Stimulated activated CD4-positive, alpha-beta T cell treated with anti-CD3 and anti-CD28 coated beads, TNF-alpha, amount 100 ng/mL, for 24 hours (primary cell): ENCODE measurements at regions not wholly inside any gene's neighbourhood (a gene's known extent, or its start where the extent isn't known, plus 50 kb on each side); places are given as distances from the start of the nearest gene placed in this dataset.
"Not testable (repeated sequence)": the region's sequence is repeated elsewhere in the genome, so short reads cannot be mapped to it uniquely, and the experiment has no call there.

ENCODE experiments used
- DNase-seq, 3 experiments: peaks; one replicate each; pipeline ENCODE4 v3.0.0-alpha.2; 2020; ENCODE audit warnings: low read depth in 3 of 3

DNA sequence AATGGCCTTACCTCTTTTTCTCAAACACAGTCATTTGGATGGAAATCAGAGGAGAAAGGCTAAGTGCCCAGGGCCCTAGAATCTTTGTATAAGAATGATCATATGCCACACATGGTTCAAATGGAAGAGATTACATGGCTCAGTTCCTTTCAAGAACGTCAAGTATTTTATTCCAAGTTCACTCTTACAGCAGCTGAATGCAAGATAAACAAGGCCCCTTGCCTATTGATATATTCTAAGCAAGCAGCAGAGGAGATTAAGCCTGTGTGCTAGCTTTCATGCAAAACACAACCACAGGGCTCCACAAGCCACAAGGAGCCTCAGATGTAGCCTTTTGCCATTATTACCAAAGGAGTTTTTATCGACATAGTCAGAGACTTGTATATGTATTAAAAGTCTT, 55.3 kb upstream of the SLCO6A1 start:
- DNase-seq, result no peak

- DNase-seq, result no peak
Measured at GRCh38 chr5:102554728-102555127, 55.9 kb upstream of the SLCO6A1 start.

GRCh38 chr5:102561894-102562760, 63.3 kb upstream of the SLCO6A1 start:
- no peak for DNase-seq

- DNase-seq, result no peak
Measured at GRCh38 chr5:102570747-102571146, 71.9 kb upstream of the SLCO6A1 start.

GRCh38 chr5:102578362-102578761, 79.6 kb upstream of the SLCO6A1 start:
- no peak for DNase-seq

DNA sequence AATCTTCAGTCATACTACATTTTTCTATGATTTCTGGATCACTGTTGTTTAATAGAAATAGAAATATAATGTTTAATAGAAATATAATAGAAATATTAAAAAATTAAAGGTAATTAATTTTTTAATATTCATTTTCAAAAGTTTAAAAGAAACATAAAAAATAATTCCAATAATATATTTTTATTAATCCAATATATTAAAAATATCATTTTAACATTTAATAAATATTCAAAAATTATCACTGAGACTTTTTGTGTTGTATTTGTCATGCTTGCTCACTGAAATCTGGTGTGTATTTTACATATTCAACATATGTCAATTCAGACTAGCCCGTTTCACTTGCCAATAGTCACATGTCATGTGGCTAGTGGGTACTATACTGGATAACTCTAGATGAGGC, 80.6 kb upstream of the SLCO6A1 start:
- no peak for DNase-seq

DNA sequence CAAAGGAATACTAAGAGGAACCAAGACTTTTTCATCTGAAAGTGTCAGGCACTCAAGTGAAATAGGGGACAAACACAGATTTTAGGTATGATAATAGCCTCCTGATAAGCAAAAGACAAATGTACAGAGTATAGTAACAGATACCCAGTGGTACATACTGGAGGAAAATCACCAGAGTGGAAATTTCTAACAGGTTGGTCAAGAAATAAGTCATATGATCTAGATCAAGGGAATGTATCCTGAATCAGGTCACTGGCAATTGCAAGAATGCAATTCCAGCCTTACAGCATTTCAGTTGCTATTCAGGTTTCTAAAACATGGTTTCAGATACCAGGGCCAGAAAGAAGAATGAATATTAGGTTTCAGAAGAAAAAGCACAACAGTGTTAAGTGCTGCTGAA, 82.2 kb upstream of the SLCO6A1 start:
- DNase-seq, result no peak

GRCh38 chr5:102582696-102583095, 83.9 kb upstream of the SLCO6A1 start:
- no peak for DNase-seq

DNA sequence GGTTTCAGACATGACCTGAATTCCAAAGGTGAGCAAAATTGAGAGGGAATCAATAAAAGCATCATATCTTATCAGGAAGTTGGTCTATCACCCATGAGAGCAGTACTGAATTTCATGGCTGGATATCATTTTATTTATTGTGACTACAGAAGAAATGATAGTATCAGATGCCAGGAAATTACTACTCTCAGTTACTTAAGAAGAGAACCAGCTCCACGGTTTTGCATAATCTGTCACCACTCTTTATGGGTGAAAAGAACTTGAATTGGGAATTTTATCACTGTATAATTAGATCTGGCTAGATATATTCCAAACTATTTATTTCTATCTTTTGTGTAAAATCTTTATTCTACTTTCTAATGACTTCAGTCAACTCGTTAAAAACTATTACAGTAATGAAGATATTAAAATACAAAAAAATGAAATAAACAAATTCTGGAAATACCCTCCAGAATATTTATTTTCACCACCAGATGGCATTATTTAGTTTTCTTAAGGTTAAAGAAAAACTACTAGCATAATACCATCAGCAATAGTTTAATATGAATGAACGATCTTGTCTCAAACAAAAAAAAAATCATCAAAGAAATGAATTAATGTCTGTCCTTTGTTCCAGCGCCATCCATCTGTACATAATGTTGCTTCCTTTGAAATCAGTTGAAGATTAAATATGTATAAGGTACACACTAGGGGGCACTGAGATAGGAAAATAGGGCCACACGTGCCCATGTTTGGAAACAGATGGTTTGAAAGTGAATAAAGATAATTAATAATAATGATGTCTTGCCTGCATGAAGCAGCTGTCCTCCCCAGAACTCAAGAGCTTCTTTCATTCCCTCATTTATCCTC, 84.7 kb upstream of the SLCO6A1 start:
- no peak for DNase-seq

- no peak for DNase-seq
Measured at GRCh38 chr5:102589661-102590060, 90.9 kb upstream of the SLCO6A1 start.

DNA sequence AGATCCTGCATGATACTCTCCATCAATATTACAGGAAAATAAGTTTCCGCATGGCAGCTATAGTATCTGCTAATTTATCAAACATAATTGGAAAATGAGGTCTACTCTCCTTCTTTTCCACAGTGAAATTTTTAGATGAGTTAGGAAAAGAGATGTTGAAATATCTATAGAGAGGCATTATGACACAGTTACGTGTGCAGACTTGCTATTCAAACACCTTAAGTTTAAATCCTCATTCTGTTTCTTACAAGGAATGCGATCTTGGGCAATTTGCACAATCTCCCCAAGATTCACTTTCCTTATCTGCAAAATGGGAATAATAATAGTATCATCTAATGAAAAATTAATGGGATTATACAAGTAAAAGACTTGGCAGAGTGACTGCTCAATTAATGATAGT, 91.7 kb upstream of the SLCO6A1 start:
- DNase-seq, result no peak

GRCh38 chr5:102591650-102592049, 92.8 kb upstream of the SLCO6A1 start:
- DNase-seq, result no peak

GRCh38 chr5:102592586-102592985, 93.8 kb upstream of the SLCO6A1 start:
- DNase-seq, result not testable (repeated sequence)

DNA sequence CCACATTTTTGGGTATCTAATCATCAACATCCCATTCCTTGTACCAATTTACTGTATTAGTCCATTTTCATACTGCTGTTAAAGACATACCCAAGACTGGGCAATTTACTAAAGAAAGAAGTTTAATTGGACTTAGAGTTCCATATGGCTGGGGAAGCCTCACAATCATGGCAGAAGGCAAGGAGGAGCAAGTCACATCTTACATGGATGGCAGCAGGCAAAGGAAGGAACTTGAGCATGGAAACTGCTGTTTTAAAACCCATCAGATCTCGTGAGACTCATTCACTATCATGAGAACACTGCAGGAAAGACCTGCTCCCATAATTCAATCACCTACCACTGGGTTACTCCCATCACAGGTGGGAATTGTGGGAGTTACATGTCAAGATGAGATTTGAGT, 95.4 kb upstream of the SLCO6A1 start:
- no peak for DNase-seq

- DNase-seq, result no peak
Measured at GRCh38 chr5:102595332-102595731, 96.5 kb upstream of the SLCO6A1 start.

- DNase-seq, result no peak
Measured at GRCh38 chr5:102596113-102596512, 97.3 kb upstream of the SLCO6A1 start.

DNA sequence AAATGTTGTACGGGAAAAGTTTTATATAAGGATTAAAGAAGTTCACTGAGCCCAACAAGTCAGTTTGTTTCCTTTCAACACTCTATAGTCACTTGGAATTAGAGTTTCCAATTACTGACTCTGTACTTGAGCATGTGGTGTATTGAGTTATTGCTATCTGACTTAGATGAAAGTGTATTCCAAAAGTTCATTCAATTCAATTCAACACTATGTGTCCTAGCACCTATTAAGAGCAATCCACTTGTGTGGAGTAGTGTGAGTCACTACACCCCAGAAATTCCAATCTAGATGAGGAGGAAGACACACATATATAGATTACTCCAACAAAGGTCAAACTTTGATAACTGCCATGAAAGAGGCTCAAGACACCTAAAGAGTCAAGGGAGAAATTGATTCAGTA, 98.2 kb upstream of the SLCO6A1 start:
- no peak for DNase-seq

- no peak for DNase-seq
Measured at GRCh38 chr5:102599289-102599688, 100.5 kb upstream of the SLCO6A1 start.

GRCh38 chr5:102600964-102601363, 102.2 kb upstream of the SLCO6A1 start:
- no peak for DNase-seq

DNA sequence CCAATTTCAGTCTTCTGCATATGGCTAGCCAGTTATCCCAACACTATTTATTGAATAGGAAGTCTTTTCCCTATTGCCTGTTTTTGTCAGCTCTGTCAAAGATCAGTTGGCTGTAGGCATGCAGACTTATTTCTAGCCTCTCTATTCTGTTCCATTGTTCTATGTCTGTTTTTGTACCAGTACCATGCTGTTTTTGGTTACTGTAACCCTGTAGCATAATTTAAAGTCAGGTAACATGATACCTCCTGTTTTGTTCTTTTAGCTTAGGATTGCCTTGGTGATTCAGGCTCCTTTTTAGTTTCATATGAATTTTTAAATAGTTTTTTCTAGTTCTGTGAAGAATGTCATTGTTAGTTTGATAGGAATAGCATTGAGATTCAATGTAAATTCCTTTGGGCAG, 104.9 kb upstream of the SLCO6A1 start:
- DNase-seq, result no peak

DNA sequence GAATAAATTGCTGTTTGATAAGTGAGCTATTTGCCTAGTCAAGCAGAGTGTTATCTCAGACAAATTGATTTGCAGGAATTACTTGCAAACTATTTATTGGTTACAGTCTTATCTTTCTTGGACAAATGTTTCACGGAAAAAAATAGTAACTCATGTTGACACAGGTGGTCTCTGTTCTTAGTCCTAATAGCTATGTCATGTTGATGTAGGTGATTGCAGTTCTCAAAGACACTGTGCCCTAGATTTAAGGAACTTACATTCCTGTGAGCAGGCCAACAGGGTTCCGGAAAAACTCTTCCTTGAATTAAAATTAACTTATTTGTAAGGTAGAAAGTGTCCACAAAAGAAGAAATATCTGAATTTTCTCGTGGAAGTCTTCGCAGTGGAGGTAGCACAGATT, 109.6 kb upstream of the SLCO6A1 start:
- no peak for DNase-seq

DNA sequence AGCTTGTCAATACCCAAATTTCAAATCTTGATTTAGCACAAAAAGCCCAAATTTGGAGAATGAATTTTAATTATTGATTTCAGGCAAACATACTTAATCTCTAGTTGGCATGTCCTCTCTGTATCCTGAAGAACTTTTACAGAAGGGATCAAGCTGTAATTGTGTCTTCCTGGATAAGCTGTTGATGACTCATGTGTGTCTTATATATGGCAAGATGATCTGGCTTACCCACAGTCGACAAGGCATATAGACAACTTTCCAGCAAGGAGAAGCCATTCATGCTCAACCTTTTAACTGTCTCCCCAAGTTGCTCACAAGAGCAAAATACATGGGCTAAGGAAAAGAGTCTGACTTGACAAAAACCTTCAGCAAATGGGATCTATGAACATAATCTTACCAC, 112.5 kb upstream of the SLCO6A1 start:
- DNase-seq, result no peak

DNA sequence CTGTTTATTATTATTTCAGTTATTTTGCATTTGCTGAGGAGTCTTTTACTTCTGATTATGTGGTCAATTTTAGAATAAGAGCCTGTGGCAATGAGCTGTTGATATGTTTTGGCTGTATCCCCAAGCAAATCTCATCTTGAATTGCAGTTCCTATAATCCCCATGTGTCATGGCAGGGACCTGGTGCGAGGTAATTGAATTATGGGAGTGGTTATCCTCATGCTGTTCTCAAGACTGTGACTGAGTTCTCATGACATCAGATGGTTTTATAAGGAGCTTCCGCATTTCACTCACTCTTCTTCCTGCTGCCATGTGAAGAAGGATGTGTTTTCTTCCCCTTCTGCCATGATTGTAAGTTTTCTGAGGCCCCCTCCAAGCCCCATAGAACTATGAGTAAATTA, 114.9 kb upstream of the SLCO6A1 start:
- no peak for DNase-seq
